HG03571 (cell line): ENCODE measurements at regions not wholly inside any gene's neighbourhood (a gene's known extent, or its start where the extent isn't known, plus 50 kb on each side); places are given as distances from the start of the nearest gene placed in this dataset.

ENCODE experiments used
- ATAC-seq: cut with Tn5 transposase; IDR thresholded peaks from one replicate; pipeline ENCODE4 v1.9.1; 2021; ENCODE audit not compliant: unreplicated experiment

GRCh38 chr5:85168474-85168873 lies 783.8 kb upstream of the EDIL3 start:
- ATAC-seq = no peak

- ATAC-seq = no peak
Measured at GRCh38 chr5:85170183-85170582, 785.5 kb upstream of the EDIL3 start.

- no peak for ATAC-seq
Measured at GRCh38 chr5:85173469-85173868, 788.8 kb upstream of the EDIL3 start.

GRCh38 chr5:85182344-85182743 lies 797.7 kb upstream of the EDIL3 start:
- no peak for ATAC-seq

- ATAC-seq = no peak
Measured at GRCh38 chr5:85204289-85204688, 819.6 kb upstream of the EDIL3 start.

GRCh38 chr5:85205430-85205829 lies 820.8 kb upstream of the EDIL3 start:
- no peak for ATAC-seq

DNA sequence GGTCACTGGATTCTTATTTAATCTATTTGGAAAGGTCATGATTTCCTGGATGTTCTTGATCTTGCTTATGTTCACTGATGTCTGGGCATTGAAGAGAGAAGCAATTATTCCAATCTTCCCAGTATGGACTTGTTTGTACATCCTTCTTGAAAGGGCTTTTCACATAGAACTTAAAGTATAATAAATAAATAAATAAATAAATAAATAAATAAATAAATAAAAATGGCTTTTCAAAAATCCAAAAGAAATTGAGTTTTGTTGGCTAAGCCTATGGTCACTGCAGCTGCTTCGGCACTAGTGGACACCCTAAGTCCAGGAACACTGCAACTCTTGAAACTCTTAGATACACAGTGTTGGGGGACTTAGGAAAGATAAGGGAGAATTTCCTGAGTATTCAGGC lies 840.7 kb upstream of the EDIL3 start:
- no peak for ATAC-seq

GRCh38 chr5:85249204-85249603 lies 864.5 kb upstream of the EDIL3 start:
- no peak for ATAC-seq

- no peak for ATAC-seq
Measured at GRCh38 chr5:85263125-85263524, 878.4 kb upstream of the EDIL3 start.

DNA sequence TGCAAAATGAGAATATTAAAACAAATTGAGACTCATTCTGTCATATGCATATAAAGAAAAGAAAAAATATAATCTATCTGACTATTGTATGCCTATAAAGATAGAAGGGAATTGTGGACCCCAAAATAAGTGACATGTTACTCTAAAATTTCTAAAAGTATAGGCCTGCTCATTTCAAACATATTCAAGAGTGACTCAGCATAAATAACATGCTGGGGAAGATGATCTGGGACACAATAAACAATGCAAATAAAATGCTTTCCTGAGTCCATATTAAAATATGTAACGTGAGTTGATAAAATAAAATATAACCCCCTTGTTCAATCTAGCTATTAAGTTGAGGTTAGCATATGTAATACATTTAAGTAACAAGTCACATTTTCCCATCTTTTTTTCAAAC lies 882.0 kb upstream of the EDIL3 start:
- no peak for ATAC-seq

GRCh38 chr5:85268194-85268593 lies 883.5 kb upstream of the EDIL3 start:
- ATAC-seq = no peak

DNA sequence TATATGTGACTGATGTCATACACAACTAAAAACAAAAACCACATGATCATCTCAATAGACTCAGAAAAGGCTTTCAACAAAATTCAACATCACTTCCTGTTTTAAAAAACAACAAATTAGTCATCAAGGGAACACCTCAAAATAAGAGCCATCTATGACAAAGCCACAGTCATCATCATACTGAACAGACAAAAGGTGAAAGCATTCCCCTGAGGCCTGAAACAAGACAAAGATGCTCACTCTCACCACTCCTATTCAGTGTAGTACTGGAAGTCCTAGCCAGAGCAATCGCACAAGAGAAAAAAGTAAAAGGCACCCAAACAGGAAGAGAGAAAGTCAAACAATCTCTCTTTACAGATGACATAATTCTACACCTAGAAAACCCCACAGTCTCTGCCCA lies 893.5 kb upstream of the EDIL3 start:
- ATAC-seq = no peak

DNA sequence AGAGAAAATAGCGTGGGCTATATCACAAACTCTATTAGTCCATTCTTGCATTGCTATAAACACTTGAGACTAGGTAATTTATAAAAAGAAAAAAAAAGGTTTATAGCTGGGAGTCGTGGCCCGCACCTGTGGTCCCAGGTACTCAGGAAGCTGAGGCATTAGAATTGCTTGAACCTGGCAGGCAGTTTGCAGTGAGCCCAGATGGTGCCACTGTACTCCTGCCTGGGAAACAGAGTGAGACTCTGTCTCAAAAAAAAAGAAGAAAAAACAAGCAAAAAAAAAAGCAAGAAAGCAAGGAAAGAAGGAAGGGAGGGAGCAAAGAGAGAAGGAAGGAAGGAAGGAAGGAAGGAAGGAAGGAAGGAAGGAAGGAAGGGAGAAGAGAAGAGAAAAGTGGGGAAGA lies 904.2 kb upstream of the EDIL3 start:
- no peak for ATAC-seq

DNA sequence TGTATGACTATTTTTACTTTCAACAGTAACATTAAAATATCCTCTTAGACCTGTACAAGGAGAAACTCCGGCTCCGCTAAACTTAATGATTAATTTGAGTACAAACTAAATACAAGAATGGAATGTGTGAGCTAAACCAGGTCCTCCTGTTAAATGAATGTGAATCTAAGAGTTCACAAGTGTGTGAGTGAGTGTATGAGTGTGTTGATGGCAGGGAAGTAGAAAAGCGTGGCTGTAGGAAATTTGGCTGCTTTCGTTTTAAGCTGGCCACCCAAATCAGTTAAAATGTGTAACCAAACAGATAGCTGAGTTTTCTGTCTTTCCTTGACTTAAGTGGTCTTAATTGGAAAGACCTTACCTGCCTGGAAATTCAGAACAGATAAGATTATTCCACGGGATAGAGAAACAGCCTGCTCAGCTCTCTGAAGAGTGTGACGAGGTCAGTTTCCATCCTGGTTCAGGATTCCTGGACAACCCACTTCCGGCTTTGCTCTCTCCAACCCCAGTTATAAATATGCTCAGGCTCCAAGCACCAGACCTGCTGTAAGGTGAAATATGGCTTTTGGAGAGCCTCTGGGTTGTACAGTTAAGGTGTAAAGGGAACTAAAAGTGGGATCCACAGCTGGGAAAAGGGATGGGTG lies 908.6 kb upstream of the EDIL3 start:
- no peak for ATAC-seq

DNA sequence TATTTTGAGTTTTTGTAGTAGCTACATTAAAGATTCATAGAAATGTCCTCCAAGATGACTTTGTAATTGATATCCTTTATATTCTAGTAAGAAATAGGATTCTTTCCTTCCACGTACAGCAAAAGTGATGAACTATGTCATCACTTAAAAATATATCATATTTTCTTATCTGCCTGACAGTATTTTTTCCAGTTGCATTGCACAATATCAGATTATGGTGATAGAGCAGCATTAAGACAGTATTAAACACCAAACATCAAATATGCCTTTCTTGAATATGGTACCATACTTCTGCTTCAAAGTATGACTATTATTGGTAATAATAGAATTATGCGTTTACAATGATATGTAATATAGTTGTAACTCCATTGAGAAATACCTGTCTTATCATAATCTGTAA lies 919.8 kb upstream of the EDIL3 start:
- ATAC-seq = no peak

- no peak for ATAC-seq
Measured at GRCh38 chr5:85305766-85306165, 921.1 kb upstream of the EDIL3 start.

DNA sequence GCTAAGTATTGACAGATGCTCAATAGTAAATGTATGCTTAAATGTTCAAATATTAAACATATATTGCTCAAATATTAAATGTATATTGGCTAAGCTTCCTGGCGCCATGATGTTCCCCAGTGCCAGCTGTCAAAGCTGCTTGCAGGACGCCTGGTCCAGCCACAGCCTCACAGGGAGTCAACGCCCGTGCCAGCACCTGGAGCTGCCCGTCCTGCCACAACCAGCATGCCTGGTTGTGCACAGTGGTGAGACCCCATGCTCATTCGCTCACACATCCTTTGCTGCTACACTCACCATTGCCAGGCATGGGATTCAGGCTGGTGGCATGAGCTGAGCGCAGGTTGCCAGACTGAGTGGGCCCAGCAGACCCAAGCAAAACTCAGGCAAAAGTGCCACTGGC lies 926.9 kb upstream of the EDIL3 start:
- no peak for ATAC-seq

GRCh38 chr5:85320495-85320894 lies 935.8 kb upstream of the EDIL3 start:
- no peak for ATAC-seq

GRCh38 chr5:85333276-85333675 lies 948.6 kb upstream of the EDIL3 start:
- no peak for ATAC-seq

GRCh38 chr5:85337435-85337834 lies 952.8 kb upstream of the EDIL3 start:
- no peak for ATAC-seq

DNA sequence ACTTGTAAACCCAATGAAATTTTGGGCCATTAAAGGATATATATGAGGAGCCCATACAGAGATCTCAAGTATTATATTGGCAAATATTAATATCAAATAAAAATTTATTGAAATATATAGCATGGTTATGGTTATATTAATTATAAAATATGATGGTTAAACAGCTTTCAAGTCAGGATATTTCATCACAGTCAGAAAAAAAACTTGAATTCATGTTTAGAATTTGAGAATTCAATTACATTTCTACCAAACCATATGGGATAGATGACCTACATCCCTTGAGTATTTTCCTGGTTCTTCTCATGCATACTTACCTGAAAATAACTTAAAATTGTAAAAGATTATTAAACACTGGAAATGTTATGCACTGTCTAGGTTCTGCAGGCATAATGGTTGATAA lies 956.1 kb upstream of the EDIL3 start:
- no peak for ATAC-seq

- no peak for ATAC-seq
Measured at GRCh38 chr5:85345818-85346217, 961.1 kb upstream of the EDIL3 start.

DNA sequence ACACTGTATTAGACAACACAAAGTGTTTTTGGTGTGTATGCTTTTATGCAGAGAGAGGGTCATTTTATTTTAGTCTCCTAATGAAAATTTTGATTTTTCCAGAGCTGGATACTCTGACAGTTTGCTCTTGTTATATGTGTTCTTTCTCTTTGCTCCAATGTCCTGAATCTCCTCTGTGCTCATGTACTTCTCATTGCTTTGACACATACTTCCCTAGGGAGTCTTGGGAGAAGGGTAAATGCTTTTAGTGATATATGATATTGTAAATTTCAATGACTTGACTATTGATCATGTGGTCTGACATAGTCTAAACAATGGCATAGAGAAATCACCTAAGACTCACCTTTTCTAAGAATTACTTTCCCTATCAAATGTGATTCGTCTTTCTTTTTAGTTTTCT lies 972.6 kb upstream of the EDIL3 start:
- ATAC-seq = no peak

GRCh38 chr5:85375525-85375924 lies 990.8 kb upstream of the EDIL3 start:
- no peak for ATAC-seq
